HG03064 (cell line): ENCODE measurements at regions not wholly inside any gene's neighbourhood (a gene's known extent, or its start where the extent isn't known, plus 50 kb on each side); places are given as distances from the start of the nearest gene placed in this dataset.

Experiments used
- ATAC-seq: cut with Tn5 transposase; IDR thresholded peaks from one replicate; pipeline ENCODE4 v1.9.1; 2021; ENCODE audit warnings: low read depth; ENCODE audit not compliant: unreplicated experiment

- ATAC-seq, result no peak
Observed at GRCh38 chr17:79379700-79380445, 231.0 kb downstream of the RBFOX3 start.

GRCh38 chr17:79377230-79377786, 233.5 kb downstream of the RBFOX3 start:
- ATAC-seq, result no peak

- no peak for ATAC-seq
Observed at GRCh38 chr17:79374807-79375206, 236.0 kb downstream of the RBFOX3 start.

GRCh38 chr17:79374087-79374689, 236.7 kb downstream of the RBFOX3 start:
- ATAC-seq, result no peak

- ATAC-seq, result no peak
Observed at GRCh38 chr17:79372470-79373238, 238.2 kb downstream of the RBFOX3 start.

GRCh38 chr17:79371984-79372383, 238.9 kb downstream of the RBFOX3 start:
- ATAC-seq, result no peak

GRCh38 chr17:79370594-79370993, 240.3 kb downstream of the RBFOX3 start:
- no peak for ATAC-seq

DNA sequence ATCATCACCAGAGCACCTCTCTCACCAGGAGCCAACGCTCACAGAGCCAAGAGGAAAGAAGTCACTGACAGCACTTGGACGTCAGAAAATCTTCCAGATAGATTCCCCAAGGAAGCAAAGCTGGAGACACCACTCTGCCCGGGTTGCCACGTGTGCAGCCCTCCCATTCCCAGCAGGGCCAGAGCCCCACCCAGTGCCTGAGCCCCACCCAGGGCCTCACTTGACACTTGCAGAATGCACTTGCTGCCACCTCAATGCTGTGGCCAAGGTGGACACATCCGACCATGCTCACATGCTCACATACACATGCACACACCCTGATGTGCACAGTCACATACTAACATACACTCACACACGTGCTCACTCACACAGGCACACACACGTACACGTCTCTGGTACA, 240.7 kb downstream of the RBFOX3 start:
- ATAC-seq, result no peak

- no peak for ATAC-seq
Observed at GRCh38 chr17:79369532-79369931, 241.3 kb downstream of the RBFOX3 start.

DNA sequence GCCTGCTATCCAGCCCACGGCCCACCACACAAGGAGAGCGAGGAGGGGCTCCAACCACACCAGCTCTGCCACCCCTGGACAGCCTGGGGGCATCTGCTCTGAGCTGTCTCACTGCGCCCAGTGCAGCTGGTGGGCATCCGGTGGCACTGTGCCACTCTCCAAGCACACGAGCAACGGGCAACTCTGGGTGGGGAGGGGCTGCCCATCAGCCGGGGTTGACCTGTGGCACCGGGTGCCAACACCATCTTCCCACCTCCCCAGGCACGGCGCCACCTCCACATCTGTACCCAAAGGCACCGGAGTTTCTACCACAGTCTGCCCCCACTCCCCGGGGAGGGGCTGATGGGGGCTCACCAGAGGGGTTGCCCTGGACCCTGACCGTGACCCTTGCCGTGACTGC, 241.8 kb downstream of the RBFOX3 start:
- no peak for ATAC-seq

GRCh38 chr17:79368521-79368920, 242.3 kb downstream of the RBFOX3 start:
- no peak for ATAC-seq

- no peak for ATAC-seq
Observed at GRCh38 chr17:79366988-79367571, 243.8 kb downstream of the RBFOX3 start.

DNA sequence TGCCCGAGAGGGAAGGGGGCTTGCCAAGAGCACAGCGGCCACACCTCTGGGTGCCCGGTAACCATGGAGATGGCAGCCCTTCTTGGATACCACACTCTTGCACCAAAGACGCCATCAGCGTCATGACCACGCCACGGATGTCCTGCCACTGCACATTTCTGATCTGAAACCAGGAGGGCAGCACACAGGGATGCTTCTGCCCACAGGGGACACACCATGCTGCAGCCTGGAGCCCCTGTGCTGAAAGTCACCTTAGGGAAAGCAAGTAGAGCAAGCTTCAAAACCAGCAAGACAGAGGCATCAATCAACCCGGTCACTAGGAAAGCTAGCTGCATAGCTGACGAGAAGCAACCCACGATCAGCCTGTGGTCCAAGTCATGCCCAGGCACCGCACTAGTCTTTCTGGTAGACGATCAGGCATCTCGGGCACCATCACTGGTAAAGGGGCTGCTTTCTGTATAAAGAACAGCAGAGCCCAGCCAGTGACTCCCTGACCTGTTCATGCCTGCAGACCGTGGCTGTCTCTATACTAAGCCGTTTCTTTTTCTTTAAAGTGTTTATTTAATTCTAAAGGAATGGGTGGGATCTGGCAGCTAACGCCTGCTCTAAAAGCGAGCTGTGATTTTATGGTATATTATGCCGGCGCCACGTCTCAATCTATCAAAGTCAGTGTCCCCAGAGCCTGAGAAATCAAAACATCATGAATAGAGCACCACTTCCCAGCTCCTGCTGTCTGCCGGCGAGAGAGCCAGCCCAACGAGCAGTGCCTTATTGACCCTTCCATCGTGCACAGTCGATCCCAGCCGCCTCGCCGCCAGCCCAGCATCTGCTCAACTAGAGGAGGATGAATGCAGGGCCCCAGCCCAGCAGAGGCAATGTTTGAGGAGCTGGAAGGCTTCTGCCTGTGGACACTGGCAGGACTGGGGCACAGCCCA, 244.7 kb downstream of the RBFOX3 start:
- no peak for ATAC-seq

DNA sequence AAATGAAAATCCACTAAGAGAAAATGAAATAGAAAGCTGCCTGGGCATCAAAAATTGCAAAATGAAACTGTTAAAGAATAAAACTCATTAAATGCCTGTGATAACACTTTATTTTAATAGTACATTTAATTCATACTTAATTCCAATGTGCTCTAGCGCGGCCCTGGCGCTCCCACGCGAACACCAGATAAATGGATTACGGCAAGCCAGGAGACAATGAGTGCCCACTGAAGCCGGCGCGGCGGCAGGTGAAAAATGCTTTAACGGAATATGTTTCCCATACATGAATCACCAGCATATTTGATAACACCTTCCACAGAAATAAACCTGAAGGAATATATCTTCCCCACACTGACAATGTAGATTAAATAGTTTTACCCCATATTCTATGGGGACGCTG, 245.5 kb downstream of the RBFOX3 start:
- ATAC-seq, result no peak

- no peak for ATAC-seq
Observed at GRCh38 chr17:79364315-79365094, 246.3 kb downstream of the RBFOX3 start.

DNA sequence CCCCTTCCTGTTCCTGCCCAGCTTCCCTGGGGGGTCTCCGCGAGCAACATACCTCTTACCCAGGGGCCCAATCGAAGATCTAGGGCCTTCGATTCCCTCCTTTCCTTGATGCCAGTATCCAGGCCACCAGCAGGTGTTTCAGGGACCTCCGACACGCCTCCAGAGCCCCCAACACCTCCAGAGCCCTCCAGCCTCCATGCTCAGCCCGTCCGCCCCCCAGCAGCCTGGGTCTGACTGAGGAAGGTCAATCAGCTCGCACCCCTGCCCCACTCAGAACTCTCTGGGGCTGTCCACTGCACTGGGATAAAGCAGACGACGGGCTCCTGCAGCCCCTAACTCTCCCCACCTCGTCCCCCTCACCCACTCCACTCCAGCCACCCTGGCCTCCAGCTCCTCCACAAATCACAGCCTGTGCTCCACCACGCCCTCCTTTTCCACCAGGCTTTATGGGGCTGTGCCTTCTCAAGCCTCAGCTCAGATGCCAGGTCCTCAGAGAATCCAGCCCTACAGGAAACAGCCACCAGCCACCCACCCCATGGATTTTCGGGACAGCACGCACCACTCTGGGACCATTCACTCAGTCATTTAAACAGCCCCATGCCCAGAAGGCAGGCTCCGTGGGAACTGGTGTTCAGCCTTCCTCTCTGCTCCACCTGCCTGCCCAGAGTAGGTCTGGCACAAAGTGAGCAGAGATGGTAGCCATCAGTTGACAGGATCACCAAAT, 247.1 kb downstream of the RBFOX3 start:
- ATAC-seq, result no peak

- ATAC-seq, result no peak
Observed at GRCh38 chr17:79362772-79363305, 248.0 kb downstream of the RBFOX3 start.
